Astrocyte of the spinal cord (primary cell): ENCODE measurements at regions not wholly inside any gene's neighbourhood (a gene's known extent, or its start where the extent isn't known, plus 50 kb on each side); places are given as distances from the start of the nearest gene placed in this dataset.

Experiments used
- DNase-seq: peaks from one replicate; pipeline ENCODE4 v3.0.0; 2011; ENCODE audit warnings: low read depth, low spot score
- H3K4me3 ChIP-seq: 2 replicates; pipeline ENCODE4 v1.5.1; 2011; ENCODE audit warnings: low read depth, mild to moderate bottlenecking, low read length, moderate library complexity
- in situ Hi-C: cut with HindIII; loops from 2 replicates; pipeline ENCODE4 v1.10.0; 2017; ENCODE audit warnings: low sequenced_read_pairs
- TF ChIP-seq, protein P1 (sequence below): IDR thresholded peaks from 2 replicates; pipeline ENCODE4 v1.5.1; 2012; ENCODE audit warnings: low read depth, mild to moderate bottlenecking, low read length, inconsistent platforms

DNA sequence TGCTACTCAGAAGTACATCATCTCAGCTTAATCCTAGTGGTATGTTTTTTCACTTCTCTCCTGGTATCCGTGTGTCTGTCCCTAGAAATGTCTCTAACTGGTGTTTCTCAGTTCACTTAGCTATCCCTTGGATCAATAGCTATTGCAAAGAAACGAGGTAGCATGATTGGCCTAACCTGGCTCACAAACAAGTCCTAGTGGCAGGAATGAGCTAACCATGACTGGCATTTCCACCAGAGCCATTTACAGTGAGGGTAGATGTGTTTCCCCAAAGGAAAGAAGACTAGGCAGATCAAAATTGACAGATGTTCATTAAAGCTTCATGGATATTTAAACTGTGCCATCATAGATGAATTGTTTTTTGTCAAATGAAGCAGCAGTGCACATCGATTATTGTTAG is 82.5 kb downstream of the PALM2AKAP2 start:
- TF ChIP-seq, protein P1, sequence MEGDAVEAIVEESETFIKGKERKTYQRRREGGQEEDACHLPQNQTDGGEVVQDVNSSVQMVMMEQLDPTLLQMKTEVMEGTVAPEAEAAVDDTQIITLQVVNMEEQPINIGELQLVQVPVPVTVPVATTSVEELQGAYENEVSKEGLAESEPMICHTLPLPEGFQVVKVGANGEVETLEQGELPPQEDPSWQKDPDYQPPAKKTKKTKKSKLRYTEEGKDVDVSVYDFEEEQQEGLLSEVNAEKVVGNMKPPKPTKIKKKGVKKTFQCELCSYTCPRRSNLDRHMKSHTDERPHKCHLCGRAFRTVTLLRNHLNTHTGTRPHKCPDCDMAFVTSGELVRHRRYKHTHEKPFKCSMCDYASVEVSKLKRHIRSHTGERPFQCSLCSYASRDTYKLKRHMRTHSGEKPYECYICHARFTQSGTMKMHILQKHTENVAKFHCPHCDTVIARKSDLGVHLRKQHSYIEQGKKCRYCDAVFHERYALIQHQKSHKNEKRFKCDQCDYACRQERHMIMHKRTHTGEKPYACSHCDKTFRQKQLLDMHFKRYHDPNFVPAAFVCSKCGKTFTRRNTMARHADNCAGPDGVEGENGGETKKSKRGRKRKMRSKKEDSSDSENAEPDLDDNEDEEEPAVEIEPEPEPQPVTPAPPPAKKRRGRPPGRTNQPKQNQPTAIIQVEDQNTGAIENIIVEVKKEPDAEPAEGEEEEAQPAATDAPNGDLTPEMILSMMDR: no peak
- DNase-seq: no peak
- H3K4me3 ChIP-seq: no peak overlapping the region
- in situ Hi-C loops: no loop called here

DNA sequence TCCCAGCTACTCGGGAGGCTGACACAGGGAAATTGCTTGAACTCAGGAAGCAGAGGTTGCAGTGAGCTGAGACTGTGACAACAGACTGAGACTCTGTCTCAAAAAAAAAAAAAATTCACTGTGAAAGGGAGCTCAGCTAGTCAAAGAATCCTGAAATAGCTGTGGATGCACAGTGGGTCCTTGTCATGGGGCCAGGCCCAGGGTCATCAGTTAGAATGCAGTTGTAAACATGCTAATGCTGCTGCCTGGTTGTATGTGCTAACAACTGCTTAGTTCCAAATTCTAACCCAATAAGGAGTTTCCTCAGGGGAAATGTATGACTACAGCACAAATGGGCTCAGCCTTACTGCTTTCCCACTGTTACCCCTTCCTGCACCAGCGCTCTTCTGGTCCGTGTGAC is 84.0 kb downstream of the PALM2AKAP2 start:
- in situ Hi-C loops: no loop called here

DNA sequence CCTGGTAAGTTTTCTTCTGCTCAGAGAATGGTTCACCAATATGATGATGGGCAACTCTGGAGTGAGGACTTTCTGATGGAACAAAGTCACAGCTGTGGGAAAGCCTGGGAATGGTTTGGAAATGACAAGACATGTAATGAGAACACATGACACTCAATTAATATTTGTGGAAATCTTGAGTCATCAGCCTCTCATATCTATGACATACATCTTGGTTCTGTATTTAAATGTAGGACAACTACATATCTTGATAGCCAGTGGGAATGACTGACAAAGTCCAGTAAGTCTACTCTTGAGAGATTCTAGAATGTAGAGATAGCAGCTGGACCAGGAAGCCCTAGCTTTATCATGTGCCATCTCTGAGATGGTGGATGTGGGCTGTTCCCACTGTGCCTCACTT is 85.5 kb downstream of the PALM2AKAP2 start:
- DNase-seq: no peak
- TF ChIP-seq, protein P1: no peak
- in situ Hi-C loops: no loop called here
- H3K4me3 ChIP-seq: no peak overlapping the region

More for the DNA sequence above, 84.0 kb downstream of the PALM2AKAP2 start:
- no peak for DNase-seq
- H3K4me3 ChIP-seq: no peak overlapping the region
- TF ChIP-seq, protein P1: no peak

- DNase-seq: peak; percentile 23
- H3K4me3 ChIP-seq: no peak overlapping the region
- TF ChIP-seq, protein P1: no peak
- in situ Hi-C loops: no loop called here
These were observed 88.2 kb downstream of the PALM2AKAP2 start for GRCh38 chr9:109868207-109868606.

- no peak for DNase-seq
- H3K4me3 ChIP-seq: no peak overlapping the region
- in situ Hi-C loops: no loop called here
- TF ChIP-seq, protein P1: no peak
These were observed 88.7 kb downstream of the PALM2AKAP2 start for GRCh38 chr9:109868722-109869121.

DNA sequence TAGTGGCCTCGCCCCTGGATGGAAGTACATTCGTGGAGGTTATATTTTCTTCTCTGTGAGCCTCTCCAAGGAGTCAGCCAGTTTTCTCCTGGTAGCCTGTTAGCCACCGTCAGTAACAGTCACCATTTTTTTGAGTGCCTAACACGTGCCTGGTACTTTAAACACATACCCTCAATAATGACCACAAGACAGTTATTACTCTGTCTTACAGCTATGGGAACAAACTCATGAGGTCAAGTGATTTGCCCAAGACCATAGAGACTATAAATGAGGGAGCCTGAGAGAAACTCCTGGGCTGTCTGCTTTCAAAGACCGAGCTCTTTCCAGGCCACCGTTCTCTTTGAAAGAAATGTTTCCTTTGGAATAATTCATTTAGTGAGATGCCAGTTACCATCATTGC is 90.4 kb downstream of the PALM2AKAP2 start:
- in situ Hi-C loops: no loop called here
- no peak for DNase-seq
- TF ChIP-seq, protein P1: no peak
- no peak overlapping the region for H3K4me3 ChIP-seq

- no peak for DNase-seq
- in situ Hi-C loops: no loop called here
- no peak overlapping the region for H3K4me3 ChIP-seq
- TF ChIP-seq, protein P1: no peak
These were observed 92.9 kb downstream of the PALM2AKAP2 start for GRCh38 chr9:109872901-109873300.
